GM23338 (cell line): ENCODE measurements at regions not wholly inside any gene's neighbourhood (a gene's known extent, or its start where the extent isn't known, plus 50 kb on each side); places are given as distances from the start of the nearest gene placed in this dataset.

Experiments used
- ATAC-seq: fragments of 200-7000 bp; cut with Tn5 transposase; 3 replicates; pipeline ENCODE4 v1.9.1; 2020
- DNase-seq: peaks from one replicate; pipeline ENCODE4 v3.0.0-alpha.2; 2015; ENCODE audit warnings: low spot score
- H2AFZ ChIP-seq: fragments of 200-600 bp; sonication (generic); 2 replicates; pipeline ENCODE4 v1.8.0; 2016; ENCODE audit warnings: antibody characterized with exemption, mild to moderate bottlenecking, moderate library complexity
- H3F3A ChIP-seq: fragments of 200-600 bp; sonication (generic); replicated peaks from 2 replicates; pipeline ENCODE4 v1.8.0; 2017; ENCODE audit warnings: antibody characterized with exemption, mixed run types, low read depth
- H3K27ac ChIP-seq: fragments of 200-600 bp; sonication (generic); 2 replicates; pipeline ENCODE4 v1.6.1; 2016; ENCODE audit warnings: low read depth
- H3K27me3 ChIP-seq: fragments of 200-600 bp; sonication (generic); 2 replicates; pipeline ENCODE4 v1.8.0; 2016; ENCODE audit warnings: mild to moderate bottlenecking, mixed run types, moderate library complexity; ENCODE audit not compliant: insufficient read depth
- H3K36me3 ChIP-seq: fragments of 200-600 bp; sonication (generic); 2 replicates; pipeline ENCODE4 v1.8.0; 2016; ENCODE audit warnings: mild to moderate bottlenecking; ENCODE audit not compliant: insufficient read depth
- H3K4me1 ChIP-seq: fragments of 200-600 bp; sonication (generic); 2 replicates; pipeline ENCODE4 v1.8.0; 2016; ENCODE audit warnings: mild to moderate bottlenecking, moderate library complexity; ENCODE audit not compliant: insufficient read depth
- H3K4me2 ChIP-seq: fragments of 200-600 bp; sonication (generic); 2 replicates; pipeline ENCODE4 v1.7.1; 2017; ENCODE audit warnings: mixed run types
- H3K4me3 ChIP-seq: fragments of 200-600 bp; sonication (generic); 2 replicates; pipeline ENCODE4 v1.6.1; 2016; ENCODE audit warnings: mixed run types
- H3K79me2 ChIP-seq: fragments of 200-600 bp; sonication (generic); replicated peaks from 2 replicates; pipeline ENCODE4 v1.8.0; 2017; ENCODE audit warnings: mild to moderate bottlenecking; ENCODE audit not compliant: insufficient read depth
- H3K9me2 ChIP-seq: fragments of 200-600 bp; sonication (generic); 2 replicates; pipeline ENCODE4 v1.8.0; 2017; ENCODE audit not compliant: insufficient read depth
- H4K20me1 ChIP-seq: fragments of 200-600 bp; sonication (generic); replicated peaks from 2 replicates; pipeline ENCODE4 v1.8.0; 2017; ENCODE audit warnings: mild to moderate bottlenecking; ENCODE audit not compliant: insufficient read depth
- H3K27ac Mint-ChIP-seq: 2 replicates; pipeline ENCODE4 v1.8.0; 2020; ENCODE audit warnings: inconsistent platforms, mild to moderate bottlenecking, moderate library complexity, mixed read lengths
- H3K27me3 Mint-ChIP-seq: 3 replicates; pipeline ENCODE4 v1.8.0; 2022; ENCODE audit warnings: low read depth, mild to moderate bottlenecking, moderate library complexity, mixed read lengths, inconsistent platforms; ENCODE audit not compliant: insufficient read depth, poor library complexity
- H3K36me3 Mint-ChIP-seq: 3 replicates; pipeline ENCODE4 v1.8.0; 2021; ENCODE audit warnings: low read depth, mild to moderate bottlenecking, inconsistent platforms, moderate library complexity, mixed read lengths
- H3K4me1 Mint-ChIP-seq: 3 replicates; pipeline ENCODE4 v1.8.0; 2020; ENCODE audit warnings: mild to moderate bottlenecking, inconsistent platforms, mixed read lengths
- H3K4me3 Mint-ChIP-seq: 3 replicates; pipeline ENCODE4 v1.8.0; 2021; ENCODE audit warnings: moderate library complexity, mild to moderate bottlenecking, inconsistent platforms, mixed read lengths
- H3K9me3 Mint-ChIP-seq: 3 replicates; pipeline ENCODE4 v1.8.0; 2020; ENCODE audit warnings: moderate library complexity, mild to moderate bottlenecking, inconsistent platforms, mixed read lengths
- CREB1 ChIP-seq: fragments of 250-450 bp; sonication (Bioruptor Pico); IDR thresholded peaks from 2 replicates; pipeline ENCODE4 v1.5.0; 2020; ENCODE audit warnings: low read depth, mild to moderate bottlenecking, moderate library complexity
- EZH2 ChIP-seq: fragments of 200-600 bp; sonication (generic); IDR thresholded peaks from one replicate; pipeline ENCODE4 v1.8.0; 2017; ENCODE audit warnings: antibody characterized with exemption, mild to moderate bottlenecking, low read depth; ENCODE audit not compliant: unreplicated experiment
- EZH2phosphoT487 ChIP-seq: fragments of 200-600 bp; sonication (generic); IDR thresholded peaks from one replicate; pipeline ENCODE4 v1.8.1; 2018; ENCODE audit warnings: antibody characterized with exemption; ENCODE audit not compliant: unreplicated experiment
- JUNB ChIP-seq: IDR thresholded peaks from one replicate; pipeline ENCODE4 v1.6.1; 2016; ENCODE audit warnings: antibody characterized with exemption; ENCODE audit not compliant: unreplicated experiment
- NANOG ChIP-seq: IDR thresholded peaks from 2 replicates; pipeline ENCODE4 v1.6.1; 2016; ENCODE audit warnings: antibody characterized with exemption, borderline replicate concordance
- POLR2AphosphoS5 ChIP-seq: IDR thresholded peaks from 2 replicates; pipeline ENCODE4 v1.6.1; 2016; ENCODE audit warnings: antibody characterized with exemption, low read depth
- REST ChIP-seq: IDR thresholded peaks from one replicate; pipeline ENCODE4 v1.6.1; 2018; ENCODE audit warnings: antibody characterized with exemption; ENCODE audit not compliant: unreplicated experiment
- STAT1 ChIP-seq: IDR thresholded peaks from one replicate; pipeline ENCODE4 v1.6.1; 2016; ENCODE audit warnings: antibody characterized with exemption; ENCODE audit not compliant: unreplicated experiment
- ZNF114 ChIP-seq: fragments of 250-450 bp; sonication (Bioruptor Pico); IDR thresholded peaks from 2 replicates; pipeline ENCODE4 v1.5.0; 2020; ENCODE audit warnings: mild to moderate bottlenecking, moderate library complexity
- ZNF331 ChIP-seq: fragments of 250-450 bp; sonication (Bioruptor Pico); IDR thresholded peaks from 2 replicates; pipeline ENCODE4 v1.5.0; 2020; ENCODE audit warnings: low read depth, mild to moderate bottlenecking, moderate library complexity
- TF ChIP-seq, protein P1 (sequence below), 2 experiments: fragments of 200-600 bp in 1 of 2; sonication (generic) in 1 of 2; conservative IDR thresholded peaks; 2 replicates each; pipeline versions ENCODE4 v1.5.1 to v1.6.1; 2016 to 2017; ENCODE audit warnings: antibody characterized with exemption in 2 of 2, low read depth in 2 of 2, mild to moderate bottlenecking in 2 of 2, moderate library complexity in 1 of 2
- TF ChIP-seq, protein P2 (sequence below): IDR thresholded peaks from 2 replicates; pipeline ENCODE4 v1.6.1; 2016; ENCODE audit warnings: antibody characterized with exemption

- H3K4me3 Mint-ChIP-seq = no peak overlapping the region
- peak; percentile 82 for ATAC-seq
- no peaks in the 10 kb centered on the region for H3K36me3 Mint-ChIP-seq
- H2AFZ ChIP-seq = no peak overlapping the region
- peaks cover 8% of the 10 kb centered on the region; the same call in 1 of the 2 replicates for H3K4me1 ChIP-seq
- H4K20me1 ChIP-seq = no peaks in the 10 kb centered on the region
- peak overlapping the region; percentile 1; the same call in 1 of the 2 replicates for H3K4me2 ChIP-seq
- TF ChIP-seq STAT1 = no peak
- H3K27me3 ChIP-seq = no peaks in the 10 kb centered on the region
- no peak overlapping the region for H3K4me3 ChIP-seq
- H3K27ac Mint-ChIP-seq = 0 out of 2 replicates have a peak overlapping the region, but pooled peaks have one; percentile 23
- DNase-seq = peak; percentile 63
- peaks cover 3% of the 10 kb centered on the region for H3K27me3 Mint-ChIP-seq
- H3K9me2 ChIP-seq = peaks cover 7% of the 10 kb centered on the region; the same call in 1 of the 2 replicates
- no peaks in the 10 kb centered on the region for H3K36me3 ChIP-seq
- H3K27ac ChIP-seq = no peak overlapping the region
- peaks cover 18% of the 10 kb centered on the region for H3K4me1 Mint-ChIP-seq
- H3F3A ChIP-seq = no peaks in the 10 kb centered on the region
- no peaks in the 10 kb centered on the region for H3K79me2 ChIP-seq
- no peaks in the 10 kb centered on the region; the same call in 2 of the 3 replicates for H3K9me3 Mint-ChIP-seq
Measured at GRCh38 chr13:78732445-78733017, 73.6 kb upstream of the OBI1 start.

DNA sequence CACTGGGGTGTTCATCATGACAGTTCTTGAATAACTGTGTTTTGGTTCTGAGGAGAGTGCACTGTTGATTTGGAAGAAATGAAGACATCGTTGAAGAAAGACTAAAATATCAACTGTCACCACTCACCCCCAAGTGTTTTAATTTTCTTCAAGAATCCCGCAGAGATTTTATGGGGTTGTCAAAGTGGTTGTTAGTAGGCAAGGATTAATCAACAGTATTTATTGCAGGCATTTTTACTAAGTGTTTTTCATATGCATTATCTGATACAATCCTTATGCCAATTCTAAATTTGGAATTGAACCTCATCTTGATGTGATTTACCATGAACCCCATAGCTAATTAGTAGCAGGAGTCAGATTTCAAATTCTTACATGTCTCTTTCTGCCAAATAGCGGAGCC, 63.7 kb upstream of the OBI1 start:
- no peak for ATAC-seq
- Mint-ChIP-seq H3K36me3 (no peaks in the 10 kb centered on the region), H3K4me1 (peaks cover 16% of the 10 kb centered on the region), H3K4me3 (no peak overlapping the region), H3K27ac (no peak overlapping the region), H3K27me3 (peaks cover 4% of the 10 kb centered on the region), H3K9me3 (no peaks in the 10 kb centered on the region)
- peaks cover 9% of the 10 kb centered on the region; the same call in 1 of the 2 replicates for H3K4me1 ChIP-seq
- H3K4me3 ChIP-seq = no peak overlapping the region
- no peak overlapping the region for H2AFZ ChIP-seq
- no peaks in the 10 kb centered on the region for H4K20me1 ChIP-seq
- no peak for DNase-seq
- H3K27me3 ChIP-seq = no peaks in the 10 kb centered on the region
- no peaks in the 10 kb centered on the region for H3K79me2 ChIP-seq
- H3K36me3 ChIP-seq = no peaks in the 10 kb centered on the region
- no peaks in the 10 kb centered on the region for H3K9me2 ChIP-seq
- no peaks in the 10 kb centered on the region for H3F3A ChIP-seq
- no peak overlapping the region for H3K27ac ChIP-seq
- no peak overlapping the region for H3K4me2 ChIP-seq
- TF ChIP-seq, protein P1, sequence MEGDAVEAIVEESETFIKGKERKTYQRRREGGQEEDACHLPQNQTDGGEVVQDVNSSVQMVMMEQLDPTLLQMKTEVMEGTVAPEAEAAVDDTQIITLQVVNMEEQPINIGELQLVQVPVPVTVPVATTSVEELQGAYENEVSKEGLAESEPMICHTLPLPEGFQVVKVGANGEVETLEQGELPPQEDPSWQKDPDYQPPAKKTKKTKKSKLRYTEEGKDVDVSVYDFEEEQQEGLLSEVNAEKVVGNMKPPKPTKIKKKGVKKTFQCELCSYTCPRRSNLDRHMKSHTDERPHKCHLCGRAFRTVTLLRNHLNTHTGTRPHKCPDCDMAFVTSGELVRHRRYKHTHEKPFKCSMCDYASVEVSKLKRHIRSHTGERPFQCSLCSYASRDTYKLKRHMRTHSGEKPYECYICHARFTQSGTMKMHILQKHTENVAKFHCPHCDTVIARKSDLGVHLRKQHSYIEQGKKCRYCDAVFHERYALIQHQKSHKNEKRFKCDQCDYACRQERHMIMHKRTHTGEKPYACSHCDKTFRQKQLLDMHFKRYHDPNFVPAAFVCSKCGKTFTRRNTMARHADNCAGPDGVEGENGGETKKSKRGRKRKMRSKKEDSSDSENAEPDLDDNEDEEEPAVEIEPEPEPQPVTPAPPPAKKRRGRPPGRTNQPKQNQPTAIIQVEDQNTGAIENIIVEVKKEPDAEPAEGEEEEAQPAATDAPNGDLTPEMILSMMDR (conservative IDR thresholded peaks at IDR 0.05; ENCODE audit: low read depth in 2 of 2) = no peak
- TF ChIP-seq ZNF114 (CRISPR knock-in tag) (no peak), NANOG (no peak), ZNF331 (CRISPR knock-in tag) (no peak), REST (no peak), EZH2 (no peak), CREB1 (CRISPR knock-in tag) (no peak), EZH2phosphoT487 (no peak), JUNB (no peak), STAT1 (no peak), POLR2AphosphoS5 (no peak)
- TF ChIP-seq, protein P2, sequence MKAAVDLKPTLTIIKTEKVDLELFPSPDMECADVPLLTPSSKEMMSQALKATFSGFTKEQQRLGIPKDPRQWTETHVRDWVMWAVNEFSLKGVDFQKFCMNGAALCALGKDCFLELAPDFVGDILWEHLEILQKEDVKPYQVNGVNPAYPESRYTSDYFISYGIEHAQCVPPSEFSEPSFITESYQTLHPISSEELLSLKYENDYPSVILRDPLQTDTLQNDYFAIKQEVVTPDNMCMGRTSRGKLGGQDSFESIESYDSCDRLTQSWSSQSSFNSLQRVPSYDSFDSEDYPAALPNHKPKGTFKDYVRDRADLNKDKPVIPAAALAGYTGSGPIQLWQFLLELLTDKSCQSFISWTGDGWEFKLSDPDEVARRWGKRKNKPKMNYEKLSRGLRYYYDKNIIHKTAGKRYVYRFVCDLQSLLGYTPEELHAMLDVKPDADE = no peak
